WTC11 (cell line): ENCODE measurements at regions not wholly inside any gene's neighbourhood (a gene's known extent, or its start where the extent isn't known, plus 50 kb on each side); places are given as distances from the start of the nearest gene placed in this dataset.

Experiments used
- EMX1 ChIP-seq: fragments of 250-450 bp; sonication (Bioruptor Pico); IDR thresholded peaks from 2 replicates; pipeline ENCODE4 v1.8.0; 2021; ENCODE audit warnings: mild to moderate bottlenecking
- ZNF416 ChIP-seq: fragments of 250-450 bp; sonication (Bioruptor Pico); IDR thresholded peaks from 2 replicates; pipeline ENCODE4 v1.9.0; 2021; ENCODE audit warnings: mild to moderate bottlenecking, inconsistent platforms
- TF ChIP-seq, protein P1 (sequence below): fragments of 200-600 bp; IDR thresholded peaks from 2 replicates; pipeline ENCODE4 v1.8.0; 2022; ENCODE audit warnings: antibody characterized with exemption

DNA sequence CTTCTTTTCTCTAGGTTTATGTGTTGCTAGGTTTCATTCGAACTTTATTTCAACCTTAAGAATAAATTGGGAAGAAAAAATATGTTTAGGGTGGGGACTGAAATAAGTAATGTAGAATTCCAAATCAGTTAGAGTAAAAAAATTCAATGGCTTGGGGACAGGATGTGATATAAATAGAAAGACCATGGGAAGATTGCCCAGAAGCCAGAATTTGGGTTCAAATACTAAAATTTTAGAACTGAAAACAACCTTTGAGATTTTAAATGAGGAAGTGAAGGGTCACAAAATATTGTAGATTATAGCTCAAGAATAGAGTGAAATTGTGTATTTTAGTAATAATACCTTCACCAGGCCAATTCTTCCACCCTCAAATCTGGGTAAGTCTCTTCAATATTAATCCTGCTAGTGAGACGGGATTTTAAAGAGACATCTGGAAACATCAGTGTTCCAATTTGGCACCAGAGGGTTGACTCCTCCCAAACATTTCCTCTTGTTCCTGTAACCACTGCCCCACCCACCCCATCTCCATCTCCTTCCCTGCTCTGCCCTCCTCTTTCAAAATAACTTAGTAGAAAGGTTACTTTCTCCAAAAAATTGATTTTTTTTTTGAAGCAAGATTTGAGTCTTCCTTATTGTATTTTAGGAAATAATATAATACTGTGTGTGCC is 51.3 kb upstream of the FAM3C start:
- TF ChIP-seq, protein P1, sequence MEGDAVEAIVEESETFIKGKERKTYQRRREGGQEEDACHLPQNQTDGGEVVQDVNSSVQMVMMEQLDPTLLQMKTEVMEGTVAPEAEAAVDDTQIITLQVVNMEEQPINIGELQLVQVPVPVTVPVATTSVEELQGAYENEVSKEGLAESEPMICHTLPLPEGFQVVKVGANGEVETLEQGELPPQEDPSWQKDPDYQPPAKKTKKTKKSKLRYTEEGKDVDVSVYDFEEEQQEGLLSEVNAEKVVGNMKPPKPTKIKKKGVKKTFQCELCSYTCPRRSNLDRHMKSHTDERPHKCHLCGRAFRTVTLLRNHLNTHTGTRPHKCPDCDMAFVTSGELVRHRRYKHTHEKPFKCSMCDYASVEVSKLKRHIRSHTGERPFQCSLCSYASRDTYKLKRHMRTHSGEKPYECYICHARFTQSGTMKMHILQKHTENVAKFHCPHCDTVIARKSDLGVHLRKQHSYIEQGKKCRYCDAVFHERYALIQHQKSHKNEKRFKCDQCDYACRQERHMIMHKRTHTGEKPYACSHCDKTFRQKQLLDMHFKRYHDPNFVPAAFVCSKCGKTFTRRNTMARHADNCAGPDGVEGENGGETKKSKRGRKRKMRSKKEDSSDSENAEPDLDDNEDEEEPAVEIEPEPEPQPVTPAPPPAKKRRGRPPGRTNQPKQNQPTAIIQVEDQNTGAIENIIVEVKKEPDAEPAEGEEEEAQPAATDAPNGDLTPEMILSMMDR, result no peak
- TF ChIP-seq ZNF416 (CRISPR knock-in tag), result no peak
- TF ChIP-seq EMX1 (CRISPR knock-in tag), result no peak
